Activated CD4-positive, CD25-positive, alpha-beta regulatory T cell treated with anti-CD3 and anti-CD28 coated beads, Interleukin-2, amount 50 U/mL, for 24 hours (primary cell): ENCODE measurements at regions not wholly inside any gene's neighbourhood (a gene's known extent, or its start where the extent isn't known, plus 50 kb on each side); places are given as distances from the start of the nearest gene placed in this dataset.

Source experiments
- ATAC-seq, 2 donors: fragments of 150-1000 bp; cut with Tn5 transposase; one replicate each; pipeline ENCODE4 v1.10.0; 2021; ENCODE audit warnings: mild to moderate bottlenecking in 1 of 2, moderate library complexity in 1 of 2

- ATAC-seq, result no peak
Observed at GRCh38 chr12:84375449-84376170, 537.0 kb downstream of the SLC6A15 start.

DNA sequence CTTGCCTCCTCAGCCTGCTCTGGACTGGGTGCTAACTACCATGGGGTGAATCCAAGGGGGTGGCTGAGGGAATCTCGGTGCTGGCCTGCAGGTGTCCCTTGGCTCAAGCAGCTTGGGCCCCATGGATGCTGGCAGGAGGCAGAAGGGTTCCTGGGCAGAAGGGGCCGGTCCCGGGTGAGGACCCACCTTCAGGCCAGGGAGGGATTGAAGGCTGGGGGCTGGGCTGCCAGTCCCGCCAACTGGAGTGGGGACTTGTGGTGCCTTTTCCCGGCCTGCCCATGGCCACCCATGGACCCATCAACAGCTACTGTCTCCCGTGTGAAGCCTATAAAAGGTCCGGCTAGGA lies 550.1 kb downstream of the SLC6A15 start:
- ATAC-seq, result no peak

- no peak for ATAC-seq
Observed at GRCh38 chr12:84361651-84362551, 550.7 kb downstream of the SLC6A15 start.

DNA sequence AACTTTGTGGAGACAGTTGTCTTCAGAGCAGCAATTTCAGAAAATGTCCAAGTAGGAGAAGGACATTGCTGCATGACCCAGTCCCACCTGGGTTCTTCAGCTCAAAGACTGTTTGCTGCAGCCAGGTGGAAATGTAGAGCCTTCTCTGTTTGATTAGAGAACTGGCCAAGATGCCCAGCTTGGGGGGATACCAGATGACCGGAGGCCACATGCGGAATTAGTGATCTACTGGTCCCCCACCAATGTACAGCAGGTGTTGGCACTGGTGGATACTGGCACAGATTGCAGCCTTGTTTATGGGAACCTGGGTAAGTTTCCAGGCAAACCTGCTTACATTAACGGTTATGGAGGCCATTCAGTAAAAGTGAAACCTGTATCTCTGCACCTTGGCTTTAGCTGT lies 555.3 kb downstream of the SLC6A15 start:
- ATAC-seq, result no peak

- no peak for ATAC-seq
Observed at GRCh38 chr12:84356224-84356623, 556.4 kb downstream of the SLC6A15 start.

DNA sequence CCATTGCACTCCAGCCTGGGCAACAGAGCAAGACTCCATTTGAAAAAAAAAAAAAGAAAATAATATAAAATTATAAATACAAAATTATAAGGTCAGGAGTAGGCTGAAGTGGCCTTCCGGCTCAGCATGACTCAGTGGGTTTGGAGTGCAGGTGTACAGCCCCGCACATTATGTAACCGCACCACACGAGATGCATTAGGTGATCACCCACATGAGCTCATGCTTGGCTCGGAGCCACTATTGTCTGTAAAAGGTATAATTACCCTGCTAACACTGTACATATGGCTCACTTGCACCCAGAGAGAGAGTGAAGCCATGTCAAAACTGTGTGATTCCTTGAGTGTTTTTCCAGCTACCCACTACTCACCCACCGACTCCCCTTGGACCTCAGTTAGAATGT lies 557.0 kb downstream of the SLC6A15 start:
- ATAC-seq, result no peak

GRCh38 chr12:84348582-84348981 lies 564.0 kb downstream of the SLC6A15 start:
- ATAC-seq, result no peak

GRCh38 chr12:84341467-84342193 lies 571.0 kb downstream of the SLC6A15 start:
- ATAC-seq, result no peak

- ATAC-seq, result no peak
Observed at GRCh38 chr12:84336231-84336630, 576.4 kb downstream of the SLC6A15 start.

GRCh38 chr12:84329938-84330337 lies 582.7 kb downstream of the SLC6A15 start:
- ATAC-seq, result no peak

DNA sequence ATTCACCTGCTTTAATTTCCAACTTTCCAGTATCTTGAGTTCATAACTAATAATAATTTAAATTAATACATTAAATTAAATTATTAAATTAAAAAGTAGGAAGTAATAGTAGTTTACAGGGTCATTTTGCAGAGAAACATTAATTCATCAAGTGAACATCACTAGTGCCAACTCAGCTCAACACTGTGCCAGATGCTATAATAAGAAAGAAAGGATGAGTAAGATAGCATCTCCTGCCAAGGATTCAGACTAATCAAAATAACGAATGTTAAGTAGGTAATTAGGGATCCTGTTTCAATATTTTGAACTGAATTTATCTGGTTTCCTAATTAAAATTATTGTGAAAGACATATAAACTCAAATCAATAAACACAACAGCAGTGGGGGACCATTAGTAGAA lies 596.7 kb downstream of the SLC6A15 start:
- ATAC-seq, result no peak

- no peak for ATAC-seq
Observed at GRCh38 chr12:84313323-84313675, 599.3 kb downstream of the SLC6A15 start.

DNA sequence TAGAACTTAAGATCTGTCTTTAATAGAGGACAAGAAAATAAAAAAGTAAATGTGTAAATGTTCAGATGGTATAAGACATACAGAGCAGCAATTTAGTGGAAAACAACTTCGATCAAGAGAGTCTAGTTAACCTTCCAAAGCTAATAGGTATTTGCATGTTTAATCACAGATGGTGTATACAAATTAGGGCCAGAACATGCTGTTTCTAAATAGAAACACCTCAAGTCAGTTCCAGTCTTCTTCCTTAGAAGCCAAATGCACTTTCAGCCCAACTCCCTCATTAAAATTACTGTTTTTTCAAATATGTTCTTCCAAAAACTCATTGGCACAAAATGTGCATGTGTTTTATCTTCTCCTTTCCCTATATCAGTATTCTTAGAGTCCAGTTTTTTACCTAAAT lies 604.4 kb downstream of the SLC6A15 start:
- no peak for ATAC-seq

DNA sequence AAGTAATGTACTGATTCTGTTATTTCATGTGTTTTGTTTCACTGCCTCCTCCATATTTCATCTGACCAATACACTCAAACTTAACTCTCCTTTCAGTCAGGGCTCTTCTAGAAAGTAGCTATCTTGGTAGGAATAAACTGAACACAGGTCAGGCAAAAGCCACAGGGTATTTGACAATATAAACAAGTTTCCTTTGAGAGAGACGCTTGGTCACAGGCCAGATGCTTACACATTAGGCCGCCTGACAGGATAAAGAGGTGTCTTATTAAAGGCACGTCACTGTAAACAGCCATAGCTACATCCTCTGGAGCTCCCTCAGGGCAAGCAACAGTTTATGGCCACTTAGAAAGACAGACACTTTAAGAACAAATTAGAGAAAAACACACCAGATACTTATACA lies 607.5 kb downstream of the SLC6A15 start:
- ATAC-seq, result no peak

DNA sequence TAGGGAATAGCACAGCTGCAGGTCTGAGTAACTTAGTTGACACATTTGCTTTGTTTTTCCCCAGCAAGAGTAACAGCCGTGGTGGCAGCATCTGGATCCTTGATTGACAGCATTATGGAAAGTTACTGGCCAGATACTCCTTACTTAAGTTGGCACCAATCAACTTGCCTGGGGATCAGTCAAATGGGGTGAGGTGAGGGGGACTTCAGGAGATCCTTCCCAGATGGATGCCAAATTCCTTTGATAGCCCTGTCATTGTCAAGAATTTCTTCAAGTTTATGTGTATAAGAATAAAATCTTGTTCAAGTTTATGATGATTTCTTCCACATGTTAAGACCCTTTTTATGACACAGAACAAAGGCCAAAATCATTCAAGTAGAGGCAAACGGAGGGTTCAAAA lies 618.4 kb downstream of the SLC6A15 start:
- ATAC-seq, result no peak

DNA sequence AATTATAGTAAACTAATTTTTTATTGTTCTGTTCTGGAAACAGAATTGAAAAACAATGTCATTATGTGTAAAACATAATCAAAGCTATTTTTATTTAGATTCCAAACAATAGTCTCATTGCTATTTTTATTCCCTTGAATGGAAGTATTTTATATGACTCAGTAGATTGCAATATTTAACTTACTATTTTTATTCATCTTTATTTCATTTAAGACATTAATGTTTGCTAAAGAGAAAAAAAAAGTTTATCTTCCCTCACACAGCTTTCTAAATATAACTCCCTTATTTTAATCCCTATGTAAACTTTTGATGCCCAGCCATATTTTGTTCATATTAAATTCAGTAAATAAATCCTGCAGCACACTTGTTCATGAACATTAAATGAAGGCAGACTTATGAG lies 622.4 kb downstream of the SLC6A15 start:
- no peak for ATAC-seq

GRCh38 chr12:84277986-84278385 lies 634.6 kb downstream of the SLC6A15 start:
- no peak for ATAC-seq

GRCh38 chr12:84276215-84276614 lies 636.4 kb downstream of the SLC6A15 start:
- no peak for ATAC-seq

DNA sequence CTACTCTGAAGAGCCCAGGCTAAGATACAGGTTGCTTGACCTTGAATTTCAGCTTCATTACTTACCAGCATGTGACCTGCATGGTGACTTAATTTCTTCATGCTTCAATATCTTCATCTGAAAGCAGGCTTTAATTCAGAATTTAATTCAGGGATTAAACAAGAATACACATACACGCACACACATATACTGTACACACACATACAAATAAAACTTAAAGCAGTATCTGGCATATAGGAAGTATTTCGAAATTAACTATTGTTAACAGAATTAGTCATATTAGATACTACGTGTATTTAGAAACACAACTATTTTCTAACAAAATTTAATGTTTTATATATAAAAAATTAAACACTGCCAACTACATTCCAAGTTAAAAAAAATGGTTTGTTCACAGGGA lies 640.3 kb downstream of the SLC6A15 start:
- ATAC-seq, result no peak

DNA sequence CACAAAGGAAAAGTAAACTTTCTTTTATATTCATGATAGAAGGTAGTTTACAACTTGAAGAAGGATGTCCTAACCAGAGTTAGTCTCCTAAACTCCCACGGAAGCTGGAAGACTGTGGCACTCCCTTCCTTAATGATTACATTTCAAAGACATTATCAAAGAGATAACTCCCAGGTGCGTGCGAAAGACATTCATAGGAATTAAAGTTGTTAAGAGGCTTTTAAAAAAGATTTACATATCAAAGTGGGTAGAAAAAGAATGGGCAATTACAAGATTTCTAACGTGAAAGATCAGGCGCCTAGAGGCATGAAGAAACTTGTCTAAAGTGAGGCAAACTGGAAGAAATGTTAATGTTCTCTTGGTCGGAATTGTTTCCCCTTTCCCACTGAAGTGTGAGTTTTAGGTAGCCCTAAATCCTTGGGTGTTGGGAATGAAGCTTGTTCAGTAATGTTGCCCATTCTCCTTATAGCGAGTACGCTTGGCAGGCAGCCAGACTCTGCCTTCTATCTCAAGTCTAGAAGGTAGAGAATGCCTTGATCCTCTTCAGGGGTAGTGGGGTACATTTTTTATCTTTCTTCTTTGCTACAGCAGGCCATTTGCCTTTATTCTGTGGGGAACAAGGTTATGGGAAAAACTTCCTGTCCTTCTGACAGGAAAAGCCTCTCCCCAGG lies 642.0 kb downstream of the SLC6A15 start:
- ATAC-seq, result no peak

- no peak for ATAC-seq
Observed at GRCh38 chr12:84247931-84248330, 664.7 kb downstream of the SLC6A15 start.

GRCh38 chr12:84243686-84244085 lies 668.9 kb downstream of the SLC6A15 start:
- no peak for ATAC-seq

DNA sequence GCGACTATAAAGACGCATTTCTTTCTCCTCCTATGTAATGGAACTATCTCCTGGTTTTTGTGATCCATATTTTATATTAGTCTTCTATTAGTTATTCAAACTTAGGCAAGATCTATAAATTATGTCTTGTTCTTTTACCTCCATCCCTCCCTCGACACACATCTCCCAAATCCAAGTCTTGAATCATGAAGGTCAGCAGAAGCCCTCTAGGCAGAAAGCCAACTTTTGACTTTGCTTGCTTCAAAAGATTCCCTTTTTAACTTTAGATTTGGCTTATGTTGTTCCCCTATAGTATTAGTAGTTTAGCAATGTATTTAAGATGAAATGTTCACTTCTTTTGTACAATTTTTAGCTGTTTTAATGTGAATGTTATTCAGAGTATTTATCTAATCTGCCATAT lies 689.8 kb downstream of the SLC6A15 start:
- no peak for ATAC-seq
